OCI-LY1 (cell line): ENCODE measurements at regions not wholly inside any gene's neighbourhood (a gene's known extent, or its start where the extent isn't known, plus 50 kb on each side); places are given as distances from the start of the nearest gene placed in this dataset.

Source experiments
- H2AFZ ChIP-seq: fragments of 200-600 bp; sonication (generic), shearing (Covaris generic); 2 replicates; pipeline ENCODE4 v1.6.0; 2014; ENCODE audit warnings: antibody characterized with exemption, mild to moderate bottlenecking, low read length
- H3F3A ChIP-seq: fragments of 200-600 bp; sonication (generic), shearing (Covaris generic); 2 replicates; pipeline ENCODE4 v1.6.0; 2014; ENCODE audit warnings: mild to moderate bottlenecking, antibody characterized with exemption, low read length, moderate library complexity; ENCODE audit not compliant: insufficient read depth
- H3K27ac ChIP-seq: fragments of 200-600 bp; sonication (generic); 2 replicates; pipeline ENCODE4 v1.5.1; 2014; ENCODE audit warnings: low read length, mixed run types, mild to moderate bottlenecking, low read depth; ENCODE audit not compliant: poor library complexity, severe bottlenecking
- H3K27me3 ChIP-seq: fragments of 200-600 bp; sonication (generic); 2 replicates; pipeline ENCODE4 v1.6.0; 2014; ENCODE audit warnings: antibody characterized with exemption, mild to moderate bottlenecking, low read length, moderate library complexity; ENCODE audit not compliant: insufficient read depth
- H3K36me3 ChIP-seq: fragments of 200-600 bp; sonication (generic); 2 replicates; pipeline ENCODE4 v1.6.1; 2014; ENCODE audit warnings: mild to moderate bottlenecking, antibody characterized with exemption, low read length, moderate library complexity, mixed read lengths; ENCODE audit not compliant: insufficient read depth
- H3K4me1 ChIP-seq: fragments of 200-600 bp; sonication (generic); 2 replicates; pipeline ENCODE4 v1.5.1; 2014; ENCODE audit warnings: mild to moderate bottlenecking, low read length, moderate library complexity; ENCODE audit not compliant: insufficient read depth, severe bottlenecking
- H3K4me2 ChIP-seq: fragments of 200-600 bp; sonication (generic), shearing (Covaris generic); 2 replicates; pipeline ENCODE4 v1.6.1; 2014; ENCODE audit warnings: low read length
- H3K4me3 ChIP-seq: fragments of 200-600 bp; sonication (generic); 2 replicates; pipeline ENCODE4 v1.5.1; 2014; ENCODE audit warnings: low read length, low read depth, mild to moderate bottlenecking, mixed read lengths; ENCODE audit not compliant: poor library complexity, severe bottlenecking
- H3K79me2 ChIP-seq: fragments of 200-600 bp; shearing (Covaris generic); 2 replicates; pipeline ENCODE4 v1.6.1; 2016; ENCODE audit warnings: mixed run types, low read length, mixed read lengths; ENCODE audit not compliant: insufficient read depth
- H3K9ac ChIP-seq: fragments of 200-600 bp; sonication (generic), shearing (Covaris generic); 2 replicates; pipeline ENCODE4 v1.6.1; 2014; ENCODE audit warnings: mild to moderate bottlenecking, low read length, mixed read lengths
- H3K9me2 ChIP-seq: fragments of 200-600 bp; sonication (generic), shearing (Covaris generic); 2 replicates; pipeline ENCODE4 v1.6.1; 2014; ENCODE audit warnings: low read depth, mild to moderate bottlenecking, low read length, mixed read lengths
- H3K9me3 ChIP-seq: fragments of 200-600 bp; shearing (Covaris generic); 2 replicates; pipeline ENCODE4 v1.6.1; 2014; ENCODE audit warnings: low read length, mixed read lengths
- H4K20me1 ChIP-seq: fragments of 200-600 bp; sonication (generic), shearing (Covaris generic); 2 replicates; pipeline ENCODE4 v1.6.0; 2016; ENCODE audit warnings: mild to moderate bottlenecking, low read length; ENCODE audit not compliant: insufficient read depth
- CTCF ChIP-seq: fragments of 200-600 bp; sonication (generic), shearing (Covaris generic); IDR thresholded peaks from 2 replicates; pipeline ENCODE4 v1.5.1; 2017; ENCODE audit warnings: mild to moderate bottlenecking, antibody characterized with exemption, low read length, moderate library complexity, mixed read lengths
- EZH2 ChIP-seq: fragments of 200-600 bp; sonication (generic), shearing (Covaris generic); IDR thresholded peaks from 2 replicates; pipeline ENCODE4 v1.8.0; 2017; ENCODE audit warnings: borderline replicate concordance, mixed run types, mild to moderate bottlenecking, antibody characterized with exemption, low read length, moderate library complexity, mixed read lengths

GRCh38 chr13:55302568-55302967, 1838.2 kb upstream of the PRR20A start:
- no peaks in the 10 kb centered on the region for H3K27me3 ChIP-seq
- no peak overlapping the region for H3K4me2 ChIP-seq
- H3K9me2 ChIP-seq, result no peaks in the 10 kb centered on the region
- TF ChIP-seq EZH2 (no peak), CTCF (no peak)
- H3K27ac ChIP-seq, result no peak overlapping the region
- H3F3A ChIP-seq, result no peaks in the 10 kb centered on the region
- no peaks in the 10 kb centered on the region for H3K4me1 ChIP-seq
- H3K9ac ChIP-seq, result no peak overlapping the region
- H3K36me3 ChIP-seq, result no peaks in the 10 kb centered on the region
- no peaks in the 10 kb centered on the region for H3K79me2 ChIP-seq
- no peak overlapping the region for H2AFZ ChIP-seq
- H3K9me3 ChIP-seq, result no peaks in the 10 kb centered on the region
- H4K20me1 ChIP-seq, result no peaks in the 10 kb centered on the region
- H3K4me3 ChIP-seq, result no peak overlapping the region

GRCh38 chr13:55307909-55308308, 1832.8 kb upstream of the PRR20A start:
- no peaks in the 10 kb centered on the region for H3K27me3 ChIP-seq
- no peaks in the 10 kb centered on the region for H3K79me2 ChIP-seq
- TF ChIP-seq EZH2 (no peak), CTCF (no peak)
- no peaks in the 10 kb centered on the region for H3K4me1 ChIP-seq
- H2AFZ ChIP-seq, result no peak overlapping the region
- H3F3A ChIP-seq, result no peaks in the 10 kb centered on the region
- H3K9ac ChIP-seq, result no peak overlapping the region
- no peaks in the 10 kb centered on the region for H3K9me3 ChIP-seq
- no peaks in the 10 kb centered on the region for H3K36me3 ChIP-seq
- no peaks in the 10 kb centered on the region for H4K20me1 ChIP-seq
- no peak overlapping the region for H3K4me3 ChIP-seq
- no peaks in the 10 kb centered on the region for H3K9me2 ChIP-seq
- H3K27ac ChIP-seq, result no peak overlapping the region
- no peak overlapping the region for H3K4me2 ChIP-seq

- no peaks in the 10 kb centered on the region for H3K4me1 ChIP-seq
- no peak overlapping the region for H3K27ac ChIP-seq
- no peak overlapping the region for H3K4me2 ChIP-seq
- no peaks in the 10 kb centered on the region for H3K9me3 ChIP-seq
- TF ChIP-seq CTCF, result no peak
- no peak for TF ChIP-seq EZH2
- H3F3A ChIP-seq, result no peaks in the 10 kb centered on the region
- no peak overlapping the region for H2AFZ ChIP-seq
- no peak overlapping the region for H3K9ac ChIP-seq
- no peaks in the 10 kb centered on the region for H3K79me2 ChIP-seq
- no peaks in the 10 kb centered on the region for H4K20me1 ChIP-seq
- H3K27me3 ChIP-seq, result no peaks in the 10 kb centered on the region
- H3K9me2 ChIP-seq, result no peaks in the 10 kb centered on the region
- H3K36me3 ChIP-seq, result no peaks in the 10 kb centered on the region
- H3K4me3 ChIP-seq, result no peak overlapping the region
Observed at GRCh38 chr13:55341891-55342290, 1798.8 kb upstream of the PRR20A start.
